Activated CD4-positive, alpha-beta T cell treated with anti-CD3 and anti-CD28 coated beads, Interleukin-2, Interleukin-4, amounts not matched to agents 100 ng/mL and 50 ng/mL, durations not matched to agents 16 hours and 8 hours (primary cell): ENCODE measurements at regions not wholly inside any gene's neighbourhood (a gene's known extent, or its start where the extent isn't known, plus 50 kb on each side); places are given as distances from the start of the nearest gene placed in this dataset.
"Not testable (repeated sequence)": the region's sequence is repeated elsewhere in the genome, so short reads cannot be mapped to it uniquely, and the experiment has no call there.

Experiments
- DNase-seq: peaks from one replicate; pipeline ENCODE4 v3.0.0-alpha.2; 2020; ENCODE audit warnings: low spot score

GRCh38 chr2:595141-595815, 81.9 kb downstream of the TMEM18 start:
- DNase-seq = no peak

- DNase-seq = no peak
These were observed 82.8 kb downstream of the TMEM18 start for GRCh38 chr2:594297-594949.

GRCh38 chr2:593356-594026, 83.7 kb downstream of the TMEM18 start:
- no peak for DNase-seq

- DNase-seq = no peak
These were observed 84.5 kb downstream of the TMEM18 start for GRCh38 chr2:592737-593136.

GRCh38 chr2:590214-591175, 86.7 kb downstream of the TMEM18 start:
- no peak for DNase-seq

- no peak for DNase-seq
These were observed 87.7 kb downstream of the TMEM18 start for GRCh38 chr2:589281-590130.

GRCh38 chr2:588074-588645, 89.0 kb downstream of the TMEM18 start:
- DNase-seq = no peak

- DNase-seq = no peak
These were observed 89.9 kb downstream of the TMEM18 start for GRCh38 chr2:587087-587960.

GRCh38 chr2:586641-587076, 90.5 kb downstream of the TMEM18 start:
- no peak for DNase-seq

GRCh38 chr2:584863-585823, 92.1 kb downstream of the TMEM18 start:
- peak; percentile 42 for DNase-seq

GRCh38 chr2:583666-584065, 93.5 kb downstream of the TMEM18 start:
- no peak for DNase-seq

- no peak for DNase-seq
These were observed 94.2 kb downstream of the TMEM18 start for GRCh38 chr2:582792-583528.

- DNase-seq = not testable (repeated sequence)
These were observed 94.9 kb downstream of the TMEM18 start for GRCh38 chr2:582289-582688.

- no peak for DNase-seq
These were observed 97.2 kb downstream of the TMEM18 start for GRCh38 chr2:579961-580360.

- no peak for DNase-seq
These were observed 97.8 kb downstream of the TMEM18 start for GRCh38 chr2:579351-579886.

- DNase-seq = no peak
These were observed 100.9 kb downstream of the TMEM18 start for GRCh38 chr2:576292-576691.

GRCh38 chr2:575727-576236, 101.4 kb downstream of the TMEM18 start:
- DNase-seq = no peak
